Glomerular visceral epithelial cell (primary cell): ENCODE measurements at regions not wholly inside any gene's neighbourhood (a gene's known extent, or its start where the extent isn't known, plus 50 kb on each side); places are given as distances from the start of the nearest gene placed in this dataset.
"Not testable (repeated sequence)": the region's sequence is repeated elsewhere in the genome, so short reads cannot be mapped to it uniquely, and the experiment has no call there.

Experiments used
- DNase-seq: peaks from one replicate; pipeline ENCODE4 v3.0.0-alpha.2; 2016; ENCODE audit errors: extremely low spot score

DNA sequence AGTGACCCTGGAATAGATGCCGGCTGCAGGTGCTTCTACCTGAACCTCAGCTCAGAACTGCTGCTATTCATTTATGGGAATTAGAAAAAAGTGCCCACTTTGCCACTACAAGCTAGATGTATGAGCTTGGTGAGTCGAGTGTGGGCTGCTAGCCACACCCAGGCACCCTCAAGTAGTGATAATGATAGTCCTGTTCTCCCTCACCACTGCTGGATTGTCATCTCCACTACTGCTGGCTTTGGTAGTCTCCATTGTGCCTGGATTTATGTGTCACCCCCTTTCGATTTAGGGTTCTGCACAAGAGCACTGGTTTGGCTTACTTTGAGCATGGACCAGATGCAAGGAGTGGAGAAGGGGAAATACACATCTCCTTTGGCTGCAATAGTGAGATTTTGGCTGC, 73.0 kb upstream of the N4BP1 start:
- no peak for DNase-seq

- no peak for DNase-seq
Observed at GRCh38 chr16:48681520-48681919, 71.5 kb upstream of the N4BP1 start.

GRCh38 chr16:48680881-48681280, 70.9 kb upstream of the N4BP1 start:
- no peak for DNase-seq

DNA sequence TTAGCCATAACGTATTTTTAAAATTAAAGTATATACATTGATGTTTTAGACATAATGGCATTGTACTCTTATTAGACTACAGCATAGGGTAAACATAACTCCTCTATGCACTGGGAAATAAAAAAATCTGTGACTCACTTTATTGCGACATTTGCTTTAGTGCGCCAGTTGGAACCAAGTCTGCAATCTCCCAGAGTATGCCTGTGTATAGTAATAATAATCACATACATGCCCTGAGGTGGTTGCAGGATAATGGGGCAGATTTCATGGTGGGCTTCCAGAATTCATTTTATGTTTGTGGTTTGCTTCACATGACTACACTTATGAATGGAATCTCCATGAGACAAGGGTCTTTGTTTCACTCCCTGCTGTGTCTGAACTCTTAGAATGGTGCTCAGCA, 66.9 kb upstream of the N4BP1 start:
- DNase-seq, result no peak

DNA sequence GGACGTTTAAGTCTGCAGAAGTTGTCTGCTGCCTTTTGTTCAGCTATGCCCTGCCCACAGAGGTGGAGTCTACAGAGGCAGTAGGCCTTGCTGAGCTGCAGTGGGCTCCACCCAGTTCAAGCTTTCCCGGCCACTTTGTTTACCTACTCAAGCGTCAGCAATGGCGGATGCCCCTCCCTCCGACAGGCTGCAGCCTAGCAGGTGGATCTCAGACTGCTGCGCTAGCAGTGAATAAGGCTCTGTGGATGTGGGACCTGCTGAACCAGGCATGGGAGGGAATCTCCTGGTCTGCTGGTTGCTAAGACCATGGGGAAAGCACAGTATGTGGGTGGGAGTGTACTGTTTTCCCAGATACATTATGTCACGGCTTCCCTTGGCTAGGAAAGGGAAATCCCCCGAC, 58.2 kb upstream of the N4BP1 start:
- not testable (repeated sequence) for DNase-seq

GRCh38 chr16:48659940-48660339, 50.0 kb upstream of the N4BP1 start:
- DNase-seq, result no peak
